Effector CD8-positive, alpha-beta T cell (primary cell): ENCODE measurements at regions not wholly inside any gene's neighbourhood (a gene's known extent, or its start where the extent isn't known, plus 50 kb on each side); places are given as distances from the start of the nearest gene placed in this dataset.
"Not testable (repeated sequence)": the region's sequence is repeated elsewhere in the genome, so short reads cannot be mapped to it uniquely, and the experiment has no call there.

ENCODE experiments used
- DNase-seq: peaks from one replicate; lab custom pipeline; 2025; lab: John Stamatoyannopoulos, UW

DNA sequence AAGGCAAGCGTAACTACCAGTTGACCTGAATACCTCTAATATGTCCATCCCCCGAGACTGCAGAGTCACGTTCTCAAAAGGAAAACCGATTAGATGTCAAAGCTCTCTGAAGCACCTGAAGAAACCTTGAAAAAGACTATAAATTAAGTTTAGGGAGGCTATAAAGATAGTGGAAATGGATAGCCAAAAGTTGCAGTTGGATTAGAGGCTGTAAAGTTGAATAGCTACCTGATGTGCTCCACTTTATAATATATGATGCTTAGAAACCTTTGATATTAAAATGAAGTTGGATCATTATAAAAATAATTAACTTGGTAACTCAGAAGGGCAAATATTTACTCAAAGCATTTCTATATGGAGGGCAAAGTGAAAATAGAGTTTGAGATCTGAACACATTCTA, 506.6 kb upstream of the AGA start:
- no peak for DNase-seq

- no peak for DNase-seq
Measured at GRCh38 chr4:177951026-177951425, 508.8 kb upstream of the AGA start.

- DNase-seq: no peak
Measured at GRCh38 chr4:177952723-177953122, 510.5 kb upstream of the AGA start.

DNA sequence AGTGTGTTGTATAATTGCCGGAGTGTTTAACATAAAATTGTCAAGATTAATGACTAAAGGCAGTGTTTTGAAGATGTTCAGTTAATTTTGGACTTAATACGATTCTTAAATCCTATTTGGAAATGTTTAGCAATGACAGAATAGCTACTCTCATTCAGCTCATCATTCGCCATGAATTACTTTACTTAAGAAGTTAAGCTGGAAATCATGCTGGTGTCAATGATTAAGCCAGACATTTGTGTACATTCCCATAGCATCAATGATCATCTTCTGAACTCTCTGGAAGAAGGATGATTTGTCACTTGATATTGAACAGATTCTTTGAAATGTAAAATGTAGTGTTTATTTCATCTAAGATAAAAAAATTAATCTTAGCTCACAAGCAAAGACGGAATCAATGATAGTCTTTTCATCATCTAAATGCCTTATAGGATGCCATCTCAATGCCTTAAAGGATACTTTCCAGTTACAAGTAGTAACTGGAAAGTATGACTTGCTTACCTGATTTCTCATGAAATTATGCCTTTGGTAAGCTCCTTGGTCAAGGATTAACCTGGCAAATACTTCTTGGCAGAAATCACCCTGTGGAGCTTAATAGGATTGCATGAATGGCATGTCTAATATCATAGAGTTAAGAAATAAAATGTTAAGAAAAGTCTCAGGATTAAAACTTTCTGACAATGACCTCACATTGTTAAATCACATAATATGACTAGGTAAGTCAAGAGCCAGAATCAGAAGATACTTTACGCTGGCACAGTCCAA, 515.5 kb upstream of the AGA start:
- no peak for DNase-seq

- DNase-seq: no peak
Measured at GRCh38 chr4:177960566-177960965, 518.3 kb upstream of the AGA start.

GRCh38 chr4:177961761-177962380, 519.6 kb upstream of the AGA start:
- DNase-seq: no peak

- no peak for DNase-seq
Measured at GRCh38 chr4:177964061-177964460, 521.8 kb upstream of the AGA start.

- DNase-seq: no peak
Measured at GRCh38 chr4:177964693-177965168, 522.5 kb upstream of the AGA start.

DNA sequence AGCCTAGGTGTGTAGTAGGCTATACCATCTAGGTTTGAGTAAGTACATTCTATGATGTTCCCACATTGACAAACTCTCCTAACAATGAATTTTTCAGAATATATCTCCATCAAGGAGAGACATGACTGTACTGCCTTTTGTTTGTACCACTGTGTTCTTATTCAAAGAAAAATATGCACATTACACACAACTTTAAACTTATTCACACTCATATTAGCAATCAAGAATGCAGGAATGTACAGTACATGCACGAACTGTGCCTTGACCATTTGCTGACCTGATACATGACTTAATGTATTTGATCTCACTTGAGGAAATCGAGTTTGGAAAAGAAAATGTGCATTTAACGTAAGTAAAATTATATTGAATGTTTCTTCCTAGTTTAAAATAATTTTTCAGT, 525.1 kb upstream of the AGA start:
- no peak for DNase-seq

GRCh38 chr4:177968817-177969442, 526.7 kb upstream of the AGA start:
- no peak for DNase-seq

GRCh38 chr4:177974461-177974860, 532.2 kb upstream of the AGA start:
- no peak for DNase-seq

GRCh38 chr4:177975315-177975987, 533.2 kb upstream of the AGA start:
- DNase-seq: no peak

DNA sequence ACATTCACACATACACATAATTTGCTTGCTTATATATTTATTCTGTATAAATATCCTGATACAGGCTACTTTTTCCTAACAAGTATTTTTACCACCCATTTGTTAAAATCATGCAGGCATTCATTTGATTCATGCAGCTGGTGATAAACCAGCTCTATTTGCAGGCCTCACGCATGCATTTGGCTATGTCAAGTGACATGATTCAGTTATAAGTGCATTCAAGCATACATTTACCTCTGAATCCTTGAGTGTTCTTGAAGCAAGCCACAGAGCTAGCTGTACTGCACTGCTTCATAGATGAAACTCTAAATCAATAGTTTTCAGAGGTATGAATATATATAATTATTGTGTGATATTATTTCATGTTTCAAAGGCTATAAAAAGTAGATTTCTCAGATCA, 544.0 kb upstream of the AGA start:
- DNase-seq: no peak

DNA sequence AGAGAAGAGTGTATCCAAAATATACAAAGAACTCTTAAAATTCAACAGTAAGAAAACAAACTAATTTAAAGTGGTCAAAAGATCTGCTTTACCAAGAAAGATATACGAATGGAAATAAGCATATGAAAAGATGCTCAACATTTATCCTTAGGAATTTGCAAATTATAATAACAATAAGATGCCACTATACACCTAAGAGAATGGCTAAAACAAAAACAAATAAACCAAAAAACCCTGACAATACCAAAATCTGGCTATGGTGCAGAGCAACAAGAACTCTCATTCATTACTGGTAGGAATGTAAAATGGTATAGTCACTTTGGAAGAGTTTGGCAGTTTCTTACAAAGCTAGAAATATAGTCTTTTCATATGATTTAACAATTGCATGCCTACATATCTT, 545.7 kb upstream of the AGA start:
- DNase-seq: no peak

- DNase-seq: no peak
Measured at GRCh38 chr4:177989503-177990201, 547.4 kb upstream of the AGA start.

GRCh38 chr4:178003098-178003657, 560.9 kb upstream of the AGA start:
- DNase-seq: no peak

GRCh38 chr4:178010596-178010995, 568.4 kb upstream of the AGA start:
- DNase-seq: no peak

DNA sequence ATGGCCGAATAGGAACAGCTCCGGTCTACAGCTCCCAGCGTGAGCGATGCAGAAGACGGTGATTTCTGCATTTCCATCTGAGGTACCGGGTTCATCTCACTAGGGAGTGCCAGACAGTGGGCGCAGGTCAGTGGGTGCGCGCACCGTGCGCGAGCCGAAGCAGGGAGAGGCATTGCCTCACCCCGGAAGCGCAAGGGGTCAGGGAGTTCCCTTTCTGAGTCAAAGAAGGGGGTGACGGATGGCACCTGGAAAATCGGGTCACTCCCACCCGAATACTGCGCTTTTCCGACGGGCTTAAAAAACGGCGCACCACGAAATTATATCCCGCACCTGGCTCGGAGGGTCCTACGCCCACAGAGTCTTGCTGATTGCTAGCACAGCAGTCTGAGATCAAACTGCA, 572.8 kb upstream of the AGA start:
- DNase-seq: not testable (repeated sequence)

DNA sequence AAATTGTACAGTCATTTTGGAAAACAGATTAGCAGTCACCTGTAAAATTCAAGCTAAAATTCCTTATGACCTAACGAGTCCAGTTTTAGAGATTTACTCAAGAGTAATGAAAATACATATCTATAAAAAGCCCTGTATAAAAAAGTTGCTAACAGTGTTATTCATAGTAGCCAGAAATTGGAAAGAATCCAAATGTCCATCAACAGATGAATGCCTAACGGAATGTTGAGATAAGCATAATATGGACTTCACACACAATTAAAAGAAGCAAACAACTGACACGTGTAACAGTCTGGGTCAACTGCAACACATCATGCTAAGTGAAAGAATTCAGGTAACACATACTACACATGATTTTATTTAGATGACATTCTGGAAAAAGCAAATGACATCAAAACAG, 584.8 kb upstream of the AGA start:
- no peak for DNase-seq

GRCh38 chr4:178027796-178028195, 585.6 kb upstream of the AGA start:
- no peak for DNase-seq

- DNase-seq: no peak
Measured at GRCh38 chr4:178028481-178028880, 586.2 kb upstream of the AGA start.
